HEK293 (cell line): ENCODE measurements at regions not wholly inside any gene's neighbourhood (a gene's known extent, or its start where the extent isn't known, plus 50 kb on each side); places are given as distances from the start of the nearest gene placed in this dataset.

ENCODE experiments used
- CTCF ChIP-seq: fragments of 450-650 bp; formaldehyde crosslinking; IDR thresholded peaks from 2 replicates; pipeline ENCODE4 v1.5.1; 2016; ENCODE audit warnings: missing biosample characterization, missing genetic modification characterization
- GFI1B ChIP-seq: fragments of 450-650 bp; formaldehyde crosslinking; IDR thresholded peaks from 2 replicates; pipeline ENCODE4 v1.5.1; 2016; ENCODE audit warnings: missing biosample characterization, missing genetic modification characterization
- GLI2 ChIP-seq: fragments of 450-650 bp; formaldehyde crosslinking; IDR thresholded peaks from 2 replicates; pipeline ENCODE4; 2017; ENCODE audit warnings: missing biosample characterization, missing genetic modification characterization, low read depth, borderline replicate concordance
- PBX3 ChIP-seq: sonication (generic); formaldehyde crosslinking; IDR thresholded peaks from 2 replicates; pipeline ENCODE4 v1.8.1; 2022; ENCODE audit warnings: mild to moderate bottlenecking, moderate library complexity, missing genetic modification reagents
- ZNF184 ChIP-seq: fragments of 450-650 bp; IDR thresholded peaks from 2 replicates; pipeline ENCODE4 v1.5.1; 2018; ENCODE audit warnings: missing biosample characterization, mild to moderate bottlenecking, missing genetic modification characterization
- ZNF266 ChIP-seq: fragments of 450-650 bp; formaldehyde crosslinking; IDR thresholded peaks from 2 replicates; pipeline ENCODE4 v1.5.1; 2016; ENCODE audit warnings: missing biosample characterization, missing genetic modification characterization, low read depth
- ZNF280C ChIP-seq: fragments of 450-650 bp; formaldehyde crosslinking; IDR thresholded peaks from 2 replicates; pipeline ENCODE4 v1.5.1; 2016; ENCODE audit warnings: missing biosample characterization, missing genetic modification characterization
- ZNF610 ChIP-seq: fragments of 450-650 bp; formaldehyde crosslinking; IDR thresholded peaks from 2 replicates; pipeline ENCODE4 v1.5.1; 2016; ENCODE audit warnings: missing biosample characterization, missing genetic modification characterization, borderline replicate concordance

- TF ChIP-seq CTCF (no peak), ZNF184 (tag by site-specific recombination) (no peak), GFI1B (tag by site-specific recombination) (no peak), PBX3 (no peak), GLI2 (no peak), ZNF280C (no peak), ZNF610 (tag by site-specific recombination) (no peak), ZNF266 (tag by site-specific recombination) (no peak)
These were observed 619.2 kb upstream of the C16orf82 start for GRCh38 chr16:26447570-26447969.
